ENCODE measurements at regions not wholly inside any gene's neighbourhood (a gene's known extent, or its start where the extent isn't known, plus 50 kb on each side); places are given as distances from the start of the nearest gene placed in this dataset.

DNA sequence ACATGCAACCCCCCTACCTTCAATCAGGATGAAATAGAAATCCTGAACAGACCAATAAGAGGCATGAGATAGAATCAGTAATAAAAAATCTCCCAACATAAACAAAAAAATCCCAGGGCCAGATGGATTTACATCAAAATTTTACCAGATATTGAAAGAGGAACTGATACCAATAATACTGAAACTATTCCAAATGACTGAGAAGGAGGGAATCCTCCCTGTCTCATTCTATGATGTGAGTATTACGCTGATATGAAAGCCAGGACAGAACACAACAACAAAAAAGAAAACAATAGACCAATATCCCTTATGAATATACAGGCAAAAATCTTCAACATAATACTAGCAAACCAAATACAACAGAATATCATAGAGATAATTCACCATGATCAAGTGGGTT lies 109.0 kb upstream of the SMC2 start:
- TF ChIP-seq, protein P1, sequence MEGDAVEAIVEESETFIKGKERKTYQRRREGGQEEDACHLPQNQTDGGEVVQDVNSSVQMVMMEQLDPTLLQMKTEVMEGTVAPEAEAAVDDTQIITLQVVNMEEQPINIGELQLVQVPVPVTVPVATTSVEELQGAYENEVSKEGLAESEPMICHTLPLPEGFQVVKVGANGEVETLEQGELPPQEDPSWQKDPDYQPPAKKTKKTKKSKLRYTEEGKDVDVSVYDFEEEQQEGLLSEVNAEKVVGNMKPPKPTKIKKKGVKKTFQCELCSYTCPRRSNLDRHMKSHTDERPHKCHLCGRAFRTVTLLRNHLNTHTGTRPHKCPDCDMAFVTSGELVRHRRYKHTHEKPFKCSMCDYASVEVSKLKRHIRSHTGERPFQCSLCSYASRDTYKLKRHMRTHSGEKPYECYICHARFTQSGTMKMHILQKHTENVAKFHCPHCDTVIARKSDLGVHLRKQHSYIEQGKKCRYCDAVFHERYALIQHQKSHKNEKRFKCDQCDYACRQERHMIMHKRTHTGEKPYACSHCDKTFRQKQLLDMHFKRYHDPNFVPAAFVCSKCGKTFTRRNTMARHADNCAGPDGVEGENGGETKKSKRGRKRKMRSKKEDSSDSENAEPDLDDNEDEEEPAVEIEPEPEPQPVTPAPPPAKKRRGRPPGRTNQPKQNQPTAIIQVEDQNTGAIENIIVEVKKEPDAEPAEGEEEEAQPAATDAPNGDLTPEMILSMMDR (IDR thresholded peaks at IDR 0.05; ENCODE audit: low read depth, low read length) = no peak
- no peak for DNase-seq (ENCODE audit: extremely low read depth, low read depth)

- DNase-seq (ENCODE audit: extremely low read depth, low read depth) = no peak
- TF ChIP-seq, protein P1 (IDR thresholded peaks at IDR 0.05; ENCODE audit: low read depth, low read length) = no peak
Measured at GRCh38 chr9:103988821-103989220, 105.3 kb upstream of the SMC2 start.

DNA sequence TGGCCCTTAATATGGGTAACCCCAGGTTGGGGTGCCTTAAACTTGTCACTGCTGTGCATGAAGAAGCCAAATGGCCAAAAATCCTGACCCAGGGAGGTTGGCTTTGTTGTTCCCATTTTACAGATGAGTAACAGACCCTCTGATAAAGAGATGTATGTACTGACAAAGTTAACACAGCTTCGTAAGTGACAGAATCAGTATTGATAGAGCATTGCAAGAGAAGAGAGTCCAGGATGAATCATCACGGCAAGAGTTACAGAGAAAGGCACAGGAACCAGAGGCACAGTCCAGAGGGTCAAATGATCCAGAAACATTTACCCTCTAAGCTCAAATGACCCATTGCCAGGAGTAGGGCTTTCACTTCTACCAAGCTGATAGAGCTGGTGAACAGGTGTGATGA lies 103.8 kb upstream of the SMC2 start:
- DNase-seq (ENCODE audit: extremely low read depth, low read depth) = no peak
- TF ChIP-seq, protein P1 (IDR thresholded peaks at IDR 0.05; ENCODE audit: low read depth, low read length) = no peak

- TF ChIP-seq, protein P1 (IDR thresholded peaks at IDR 0.05; ENCODE audit: low read depth, low read length) = no peak
- no peak for DNase-seq (ENCODE audit: extremely low read depth, low read depth)
Measured at GRCh38 chr9:103991001-103991400, 103.1 kb upstream of the SMC2 start.

GRCh38 chr9:103991698-103992097 lies 102.4 kb upstream of the SMC2 start:
- DNase-seq (ENCODE audit: extremely low read depth, low read depth) = no peak
- TF ChIP-seq, protein P1 (IDR thresholded peaks at IDR 0.05; ENCODE audit: low read depth, low read length) = no peak

GRCh38 chr9:103992938-103993579 lies 101.0 kb upstream of the SMC2 start:
- no peak for DNase-seq (ENCODE audit: extremely low read depth, low read depth)

DNA sequence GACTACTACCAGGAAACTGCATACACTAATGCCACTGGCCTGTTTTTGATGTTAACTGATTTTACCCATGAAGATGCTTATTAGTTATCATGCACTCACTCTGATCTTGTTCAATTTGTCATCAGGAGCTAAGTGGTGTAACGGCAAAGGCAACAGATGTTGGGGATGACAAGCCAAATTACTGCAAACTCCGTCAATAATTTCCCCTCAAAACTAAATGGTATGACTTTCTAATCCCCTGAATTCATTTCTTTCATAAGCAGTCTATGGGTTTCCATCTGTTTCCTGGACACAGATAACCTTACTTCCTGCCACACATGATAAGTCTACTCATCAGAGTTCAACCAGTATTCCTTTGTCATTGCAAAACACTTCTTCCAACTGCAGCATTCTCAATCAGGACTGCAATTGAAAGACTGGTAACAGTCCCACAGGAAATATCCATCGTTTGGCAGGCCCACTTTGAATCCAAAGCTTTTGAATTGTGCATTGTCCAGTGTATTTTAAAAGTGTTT lies 96.2 kb upstream of the SMC2 start:
- TF ChIP-seq, protein P1 (IDR thresholded peaks at IDR 0.05; ENCODE audit: low read depth, low read length) = no peak

More at GRCh38 chr9:103992938-103993579, 101.0 kb upstream of the SMC2 start:
- TF ChIP-seq, protein P1 (IDR thresholded peaks at IDR 0.05; ENCODE audit: low read depth, low read length) = no peak

More for the DNA sequence above, 96.2 kb upstream of the SMC2 start:
- DNase-seq (ENCODE audit: extremely low read depth, low read depth) = no peak
